ENCODE measurements at regions not wholly inside any gene's neighbourhood (a gene's known extent, or its start where the extent isn't known, plus 50 kb on each side); places are given as distances from the start of the nearest gene placed in this dataset.

DNA sequence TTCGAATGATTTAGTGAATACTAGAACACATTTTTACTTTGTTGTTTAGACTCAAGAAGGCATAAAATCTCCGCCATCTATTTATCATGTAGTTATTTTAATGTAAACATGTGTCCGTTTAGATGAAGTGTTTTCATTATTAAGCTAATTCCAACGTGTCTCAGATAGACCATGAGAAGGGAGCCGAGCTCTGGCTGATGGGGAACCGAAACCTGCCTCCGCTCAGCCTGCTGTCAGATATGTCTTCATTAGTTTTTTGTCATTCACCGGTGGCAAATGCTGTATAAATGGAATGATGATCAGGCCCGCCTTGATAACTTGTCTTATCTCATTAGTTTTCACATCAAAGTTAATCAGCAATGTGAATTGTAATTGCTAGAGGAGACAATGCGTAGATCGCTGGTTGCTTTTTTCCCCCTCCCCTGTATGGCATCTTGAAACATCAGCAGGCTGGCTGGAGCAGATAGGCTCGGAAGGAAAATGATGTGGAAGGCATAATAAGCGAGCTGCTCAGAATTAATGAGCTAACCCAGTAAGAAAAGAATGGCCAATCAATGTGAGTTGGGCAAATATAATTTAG, 136.4 kb downstream of the LINC00237 start:
- in situ Hi-C loops (cut with HindIII; ENCODE audit: low sequenced_read_pairs) = no loop called here
- no peak for DNase-seq (ENCODE audit: low read depth, low spot score)
- H3K4me3 ChIP-seq (ENCODE audit: low read depth, low read length) = no peak overlapping the region
- TF ChIP-seq, protein P1, sequence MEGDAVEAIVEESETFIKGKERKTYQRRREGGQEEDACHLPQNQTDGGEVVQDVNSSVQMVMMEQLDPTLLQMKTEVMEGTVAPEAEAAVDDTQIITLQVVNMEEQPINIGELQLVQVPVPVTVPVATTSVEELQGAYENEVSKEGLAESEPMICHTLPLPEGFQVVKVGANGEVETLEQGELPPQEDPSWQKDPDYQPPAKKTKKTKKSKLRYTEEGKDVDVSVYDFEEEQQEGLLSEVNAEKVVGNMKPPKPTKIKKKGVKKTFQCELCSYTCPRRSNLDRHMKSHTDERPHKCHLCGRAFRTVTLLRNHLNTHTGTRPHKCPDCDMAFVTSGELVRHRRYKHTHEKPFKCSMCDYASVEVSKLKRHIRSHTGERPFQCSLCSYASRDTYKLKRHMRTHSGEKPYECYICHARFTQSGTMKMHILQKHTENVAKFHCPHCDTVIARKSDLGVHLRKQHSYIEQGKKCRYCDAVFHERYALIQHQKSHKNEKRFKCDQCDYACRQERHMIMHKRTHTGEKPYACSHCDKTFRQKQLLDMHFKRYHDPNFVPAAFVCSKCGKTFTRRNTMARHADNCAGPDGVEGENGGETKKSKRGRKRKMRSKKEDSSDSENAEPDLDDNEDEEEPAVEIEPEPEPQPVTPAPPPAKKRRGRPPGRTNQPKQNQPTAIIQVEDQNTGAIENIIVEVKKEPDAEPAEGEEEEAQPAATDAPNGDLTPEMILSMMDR (IDR thresholded peaks at IDR 0.05; ENCODE audit: low read depth, low read length) = no peak

DNA sequence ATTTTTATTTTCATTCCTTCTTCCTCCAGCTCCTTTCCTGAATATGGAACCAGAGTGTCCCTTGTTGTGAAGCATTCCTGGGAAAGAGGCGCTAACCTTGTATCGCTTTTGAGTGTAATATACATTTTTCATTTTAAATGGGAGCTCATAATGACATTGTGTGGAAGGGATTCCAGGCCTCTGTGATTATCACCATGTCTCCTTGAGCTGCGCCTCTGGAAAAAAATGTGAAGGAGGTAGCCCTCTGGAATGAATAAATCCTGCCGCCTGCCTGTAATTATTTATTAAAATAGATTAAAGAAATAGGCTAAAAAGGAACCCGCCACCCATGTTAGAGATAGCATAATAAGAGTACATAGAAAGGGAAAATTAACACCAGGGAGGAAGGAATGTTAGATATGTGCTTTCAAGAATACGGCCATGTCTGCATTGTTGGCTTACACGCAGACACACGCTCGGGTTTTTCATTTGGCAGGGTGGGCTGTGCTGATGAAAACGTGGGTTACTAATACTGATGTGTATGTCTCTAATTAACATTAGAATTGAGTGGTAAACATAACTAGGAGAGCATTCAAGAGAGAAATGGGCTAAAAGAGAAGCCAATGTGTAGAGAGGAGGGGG, 138.5 kb downstream of the LINC00237 start:
- no peak for DNase-seq (ENCODE audit: low read depth, low spot score)
- in situ Hi-C loops (cut with HindIII; ENCODE audit: low sequenced_read_pairs) = no loop called here
- TF ChIP-seq, protein P1 (IDR thresholded peaks at IDR 0.05; ENCODE audit: low read depth, low read length) = no peak
- no peak overlapping the region for H3K4me3 ChIP-seq (ENCODE audit: low read depth, low read length)

DNA sequence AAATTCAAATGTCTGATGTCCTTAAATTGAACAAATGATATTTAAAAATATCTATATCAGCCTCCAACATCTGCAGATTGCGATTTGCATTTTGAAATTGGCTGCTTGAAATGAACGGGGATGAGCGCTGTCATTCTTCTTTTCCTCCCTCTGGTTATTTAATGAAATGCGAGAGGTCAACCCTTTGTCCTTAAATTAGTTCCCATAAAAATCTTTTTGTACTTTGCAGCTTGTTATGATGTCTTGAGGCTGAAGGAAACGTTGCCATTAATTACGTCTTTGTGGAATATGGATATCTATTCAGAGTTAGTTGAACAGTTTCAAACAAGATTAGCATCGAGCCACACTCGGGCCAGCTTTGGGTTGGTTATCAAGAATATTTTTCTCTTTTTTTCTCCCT, 140.0 kb downstream of the LINC00237 start:
- no peak for DNase-seq (ENCODE audit: low read depth, low spot score)
- TF ChIP-seq, protein P1 (IDR thresholded peaks at IDR 0.05; ENCODE audit: low read depth, low read length) = no peak

DNA sequence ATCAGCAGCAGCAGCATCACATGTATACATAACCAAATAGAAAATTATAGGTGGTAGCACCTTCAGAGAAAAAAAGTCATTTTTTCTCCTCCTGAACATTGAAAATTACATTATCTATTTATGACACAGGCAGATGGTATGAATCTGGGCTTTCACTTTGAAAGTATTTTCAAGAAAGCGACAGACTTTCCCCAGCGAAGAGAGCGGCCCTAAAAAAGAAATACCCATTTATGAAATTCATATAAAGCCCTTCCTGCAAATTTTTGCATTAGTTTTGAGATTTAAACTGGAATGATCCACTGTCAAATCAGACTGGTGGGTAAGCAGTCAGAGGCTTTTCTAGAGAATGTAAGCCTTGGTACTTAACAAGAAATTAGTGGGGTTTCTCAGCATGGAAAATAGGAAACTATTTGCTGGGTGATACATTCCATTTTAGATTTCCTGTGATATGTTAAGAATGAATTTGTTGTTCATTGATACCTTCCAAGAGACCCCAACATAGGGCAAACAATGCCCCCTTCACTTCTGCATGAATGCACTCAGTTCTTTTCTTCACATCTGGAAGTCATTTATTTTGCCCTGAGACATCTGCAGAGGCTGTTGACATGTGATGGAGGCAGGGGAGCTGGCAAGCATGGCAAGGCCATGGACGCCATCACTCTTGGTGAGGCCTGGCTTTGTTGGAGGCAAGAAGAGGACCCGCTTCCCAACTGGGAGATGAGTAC, 147.0 kb downstream of the LINC00237 start:
- in situ Hi-C loops (cut with HindIII; ENCODE audit: low sequenced_read_pairs) = no loop called here
- DNase-seq (ENCODE audit: low read depth, low spot score) = no peak
- no peak overlapping the region for H3K4me3 ChIP-seq (ENCODE audit: low read depth, low read length)
- TF ChIP-seq, protein P1 (IDR thresholded peaks at IDR 0.05; ENCODE audit: low read depth, low read length) = no peak

More for the DNA sequence above, 140.0 kb downstream of the LINC00237 start:
- no peak overlapping the region for H3K4me3 ChIP-seq (ENCODE audit: low read depth, low read length)
- in situ Hi-C loops (cut with HindIII; ENCODE audit: low sequenced_read_pairs) = no loop called here

DNA sequence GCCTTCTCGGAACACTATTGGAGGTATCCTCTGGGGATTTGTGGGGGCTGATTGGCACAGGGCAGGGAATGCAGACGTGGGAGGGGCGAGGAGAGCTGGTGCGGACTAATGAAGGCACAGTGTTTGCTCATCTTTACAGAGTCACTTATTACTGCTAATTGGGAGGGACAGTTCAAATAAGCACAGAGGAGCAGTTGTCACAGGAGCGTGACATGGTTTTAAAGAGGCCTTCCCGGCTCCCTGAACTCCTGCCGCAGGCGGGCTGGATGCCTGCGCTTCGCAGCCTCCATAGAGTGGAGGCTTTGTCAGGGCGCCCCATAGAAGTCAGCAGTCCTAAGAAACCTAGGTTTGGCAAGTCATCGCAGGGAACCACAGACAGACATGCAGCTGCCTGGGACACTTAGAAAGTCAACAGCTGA, 149.6 kb downstream of the LINC00237 start:
- H3K4me3 ChIP-seq (ENCODE audit: low read depth, low read length) = no peak overlapping the region
- in situ Hi-C loops (cut with HindIII; ENCODE audit: low sequenced_read_pairs) = no loop called here
- TF ChIP-seq, protein P1 (IDR thresholded peaks at IDR 0.05; ENCODE audit: low read depth, low read length) = no peak
- no peak for DNase-seq (ENCODE audit: low read depth, low spot score)

DNA sequence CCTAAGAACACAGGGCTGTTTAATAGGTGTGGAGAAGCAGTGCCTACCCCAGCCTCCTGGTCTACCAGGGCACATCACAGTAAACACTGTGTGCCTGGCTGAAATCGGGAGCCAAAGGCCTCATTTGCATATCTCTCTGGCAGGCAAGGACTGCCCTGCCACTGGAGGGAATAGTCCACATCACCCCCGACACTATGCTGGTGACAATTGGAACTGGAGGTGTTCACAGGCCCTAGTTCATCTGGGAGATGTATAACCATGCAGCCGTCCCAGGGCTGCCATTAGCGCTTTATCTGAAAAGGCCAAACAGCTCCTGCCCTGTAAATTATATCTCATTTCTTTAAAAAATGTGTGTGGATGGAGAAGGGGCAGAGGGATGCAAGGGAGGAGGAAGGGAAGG, 150.3 kb downstream of the LINC00237 start:
- H3K4me3 ChIP-seq (ENCODE audit: low read depth, low read length) = no peak overlapping the region
- TF ChIP-seq, protein P1 (IDR thresholded peaks at IDR 0.05; ENCODE audit: low read depth, low read length) = no peak
- DNase-seq (ENCODE audit: low read depth, low spot score) = no peak
- in situ Hi-C loops (cut with HindIII; ENCODE audit: low sequenced_read_pairs) = no loop called here

All from astrocyte of the spinal cord (primary cell).